Osteoblast (primary cell): ENCODE measurements at regions not wholly inside any gene's neighbourhood (a gene's known extent, or its start where the extent isn't known, plus 50 kb on each side); places are given as distances from the start of the nearest gene placed in this dataset.

Experiments used
- DNase-seq: peaks from one replicate; pipeline ENCODE4 v3.0.0; 2011; ENCODE audit warnings: low spot score, mixed read lengths; ENCODE audit not compliant: insufficient read length; ENCODE audit errors: missing footprints
- H2AFZ ChIP-seq: 2 replicates; pipeline ENCODE4 v1.6.0; 2011; ENCODE audit warnings: mild to moderate bottlenecking, low read length
- H3K27ac ChIP-seq: 2 replicates; pipeline ENCODE4 v1.5.1; 2011; ENCODE audit warnings: mild to moderate bottlenecking, low read depth, low read length, moderate library complexity
- H3K27me3 ChIP-seq: 2 replicates; pipeline ENCODE4 v1.6.0; 2012; ENCODE audit warnings: mild to moderate bottlenecking, control low read depth, inconsistent platforms, low read length, moderate library complexity; ENCODE audit not compliant: insufficient read depth
- H3K36me3 ChIP-seq: 2 replicates; pipeline ENCODE4 v1.5.1; 2011; ENCODE audit warnings: mild to moderate bottlenecking, low read length, control low read depth, moderate library complexity; ENCODE audit not compliant: insufficient read depth
- H3K4me1 ChIP-seq: 2 replicates; pipeline ENCODE4 v1.5.1; 2011; ENCODE audit warnings: mild to moderate bottlenecking, low read length, control low read depth, moderate library complexity; ENCODE audit not compliant: insufficient read depth
- H3K4me2 ChIP-seq: 2 replicates; pipeline ENCODE4 v1.6.0; 2011; ENCODE audit warnings: mild to moderate bottlenecking, low read length; ENCODE audit not compliant: insufficient read depth
- H3K4me3 ChIP-seq: fragments of 200-600 bp; sonication (generic); 3 replicates; pipeline ENCODE4 v1.5.1; 2012; ENCODE audit warnings: mild to moderate bottlenecking, low read length, inconsistent platforms; ENCODE audit not compliant: insufficient read depth
- H3K79me2 ChIP-seq: 2 replicates; pipeline ENCODE4 v1.6.0; 2012; ENCODE audit warnings: mild to moderate bottlenecking, low read length, control low read depth, inconsistent platforms; ENCODE audit not compliant: insufficient read depth
- H3K9me3 ChIP-seq: 2 replicates; pipeline ENCODE4 v1.5.1; 2011; ENCODE audit warnings: low read depth, low read length, control low read depth
- H4K20me1 ChIP-seq: 2 replicates; pipeline ENCODE4 v1.6.0; 2012; ENCODE audit warnings: mild to moderate bottlenecking, low read length, control low read depth; ENCODE audit not compliant: insufficient read depth
- TF ChIP-seq, protein P1 (sequence below): IDR thresholded peaks from 2 replicates; pipeline ENCODE4 v1.5.1; 2011; ENCODE audit warnings: mild to moderate bottlenecking, low read depth, low read length, moderate library complexity; ENCODE audit errors: extremely low read depth

DNA sequence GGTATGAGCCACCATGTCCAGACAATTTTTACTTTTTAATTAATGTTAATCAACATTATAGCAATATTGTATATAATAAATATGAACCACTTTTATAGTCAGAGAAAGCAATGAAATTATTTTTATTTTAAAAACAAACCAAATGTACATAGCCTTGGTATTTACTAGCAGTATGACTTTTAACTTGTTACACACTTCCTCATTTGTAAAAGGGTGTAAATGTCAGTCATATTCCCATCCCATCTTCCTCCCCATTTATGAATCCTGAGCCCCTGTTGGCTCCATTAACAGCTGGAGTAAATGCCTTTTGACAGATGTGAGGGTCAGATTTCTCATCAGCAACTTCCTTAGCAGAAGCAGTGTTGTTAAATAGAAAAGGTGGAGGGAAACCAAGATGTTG, 179.6 kb upstream of the SPRY1 start:
- TF ChIP-seq, protein P1, sequence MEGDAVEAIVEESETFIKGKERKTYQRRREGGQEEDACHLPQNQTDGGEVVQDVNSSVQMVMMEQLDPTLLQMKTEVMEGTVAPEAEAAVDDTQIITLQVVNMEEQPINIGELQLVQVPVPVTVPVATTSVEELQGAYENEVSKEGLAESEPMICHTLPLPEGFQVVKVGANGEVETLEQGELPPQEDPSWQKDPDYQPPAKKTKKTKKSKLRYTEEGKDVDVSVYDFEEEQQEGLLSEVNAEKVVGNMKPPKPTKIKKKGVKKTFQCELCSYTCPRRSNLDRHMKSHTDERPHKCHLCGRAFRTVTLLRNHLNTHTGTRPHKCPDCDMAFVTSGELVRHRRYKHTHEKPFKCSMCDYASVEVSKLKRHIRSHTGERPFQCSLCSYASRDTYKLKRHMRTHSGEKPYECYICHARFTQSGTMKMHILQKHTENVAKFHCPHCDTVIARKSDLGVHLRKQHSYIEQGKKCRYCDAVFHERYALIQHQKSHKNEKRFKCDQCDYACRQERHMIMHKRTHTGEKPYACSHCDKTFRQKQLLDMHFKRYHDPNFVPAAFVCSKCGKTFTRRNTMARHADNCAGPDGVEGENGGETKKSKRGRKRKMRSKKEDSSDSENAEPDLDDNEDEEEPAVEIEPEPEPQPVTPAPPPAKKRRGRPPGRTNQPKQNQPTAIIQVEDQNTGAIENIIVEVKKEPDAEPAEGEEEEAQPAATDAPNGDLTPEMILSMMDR: no peak
- Histone ChIP-seq H3K4me2 (no peak overlapping the region), H3K27me3 (no peaks in the 10 kb centered on the region), H3K4me3 (no peak overlapping the region), H4K20me1 (no peaks in the 10 kb centered on the region), H3K4me1 (no peaks in the 10 kb centered on the region), H3K27ac (no peak overlapping the region), H3K9me3 (no peaks in the 10 kb centered on the region), H3K79me2 (no peaks in the 10 kb centered on the region), H3K36me3 (no peaks in the 10 kb centered on the region), H2AFZ (no peak overlapping the region)
- no peak for DNase-seq

DNA sequence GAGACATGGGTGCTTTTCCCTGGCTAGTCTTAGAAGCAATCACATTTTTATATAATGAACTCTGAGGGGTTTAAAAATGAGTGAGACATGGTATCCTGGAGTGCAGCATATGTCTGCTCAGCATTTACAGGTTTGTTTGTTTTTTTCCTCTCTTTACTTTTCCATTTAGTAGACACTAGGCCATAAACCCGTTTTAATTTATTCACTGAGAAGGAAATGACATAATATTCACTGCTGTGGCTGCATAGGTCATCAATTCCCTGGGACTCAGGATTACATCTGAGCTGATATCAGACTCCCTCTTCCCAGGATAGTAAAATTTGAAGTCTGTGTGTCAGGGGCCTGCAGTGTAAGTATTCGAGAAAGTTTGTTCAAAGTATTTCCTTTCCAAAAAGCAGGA, 178.9 kb upstream of the SPRY1 start:
- H3K4me1 ChIP-seq: no peaks in the 10 kb centered on the region
- no peak for DNase-seq
- H3K4me3 ChIP-seq: no peak overlapping the region
- no peak overlapping the region for H3K4me2 ChIP-seq
- H3K9me3 ChIP-seq: no peaks in the 10 kb centered on the region
- no peaks in the 10 kb centered on the region for H4K20me1 ChIP-seq
- no peaks in the 10 kb centered on the region for H3K27me3 ChIP-seq
- H3K36me3 ChIP-seq: no peaks in the 10 kb centered on the region
- no peaks in the 10 kb centered on the region for H3K79me2 ChIP-seq
- TF ChIP-seq, protein P1: no peak
- H2AFZ ChIP-seq: no peak overlapping the region
- H3K27ac ChIP-seq: no peak overlapping the region

DNA sequence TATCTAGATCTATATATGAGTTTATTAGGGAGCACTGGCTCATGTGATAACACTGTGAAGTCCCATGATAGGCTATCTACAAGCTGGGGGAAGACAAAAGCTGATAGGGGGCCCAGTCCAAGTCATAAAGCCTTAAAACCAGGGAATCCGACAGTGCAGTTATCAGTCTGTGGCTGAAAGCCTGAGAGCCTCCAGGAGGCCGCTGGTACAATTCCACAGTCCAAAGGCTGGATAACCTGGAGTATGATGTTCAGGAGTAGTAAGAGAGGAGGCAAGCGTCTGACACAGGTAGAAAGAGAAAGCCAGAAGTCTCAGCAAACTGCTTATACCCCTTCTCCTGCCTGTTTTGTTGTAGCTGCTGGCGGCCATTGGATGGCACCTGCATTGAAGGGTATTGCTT, 177.6 kb upstream of the SPRY1 start:
- Histone ChIP-seq H3K9me3 (no peaks in the 10 kb centered on the region), H3K4me2 (no peak overlapping the region), H3K4me3 (no peak overlapping the region), H3K27ac (no peak overlapping the region), H3K36me3 (no peaks in the 10 kb centered on the region), H4K20me1 (no peaks in the 10 kb centered on the region), H2AFZ (no peak overlapping the region), H3K79me2 (no peaks in the 10 kb centered on the region), H3K27me3 (no peaks in the 10 kb centered on the region), H3K4me1 (no peaks in the 10 kb centered on the region)
- DNase-seq: no peak
- TF ChIP-seq, protein P1: no peak

DNA sequence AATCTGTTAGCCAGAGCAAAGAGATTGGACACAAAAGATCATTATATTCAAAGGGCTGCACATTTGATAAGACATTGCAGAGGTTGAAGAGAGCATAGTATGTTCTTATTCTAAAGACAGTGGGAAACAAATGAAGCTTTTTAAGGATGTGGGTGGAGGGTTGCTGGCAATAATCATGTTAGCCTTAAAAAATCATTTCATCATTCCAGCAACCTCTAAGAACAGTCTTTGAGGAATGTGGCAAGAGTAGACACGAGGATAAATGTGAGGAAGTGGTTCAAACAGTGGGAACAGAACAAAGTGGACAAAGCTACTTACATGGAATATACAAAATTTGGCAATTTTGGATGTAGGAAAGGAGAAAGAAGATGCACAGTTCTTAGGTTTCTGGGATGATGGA, 167.3 kb upstream of the SPRY1 start:
- Histone ChIP-seq H3K27ac (no peak overlapping the region), H4K20me1 (no peaks in the 10 kb centered on the region), H3K4me3 (no peak overlapping the region), H3K4me2 (no peak overlapping the region), H3K9me3 (no peaks in the 10 kb centered on the region), H3K36me3 (no peaks in the 10 kb centered on the region), H3K79me2 (no peaks in the 10 kb centered on the region), H2AFZ (no peak overlapping the region), H3K4me1 (peaks cover 10% of the 10 kb centered on the region), H3K27me3 (no peaks in the 10 kb centered on the region)
- TF ChIP-seq, protein P1: no peak
- DNase-seq: no peak
